GM06990 (cell line): ENCODE measurements at regions not wholly inside any gene's neighbourhood (a gene's known extent, or its start where the extent isn't known, plus 50 kb on each side); places are given as distances from the start of the nearest gene placed in this dataset.
"Not testable (repeated sequence)": the region's sequence is repeated elsewhere in the genome, so short reads cannot be mapped to it uniquely, and the experiment has no call there.

Experiments used
- DNase-seq: peaks from one replicate; pipeline ENCODE4 v3.0.0-alpha.2; 2011; ENCODE audit not compliant: insufficient read length; ENCODE audit errors: extremely low read depth
- H3K27me3 ChIP-seq: replicated peaks from 2 replicates; pipeline ENCODE4 v1.6.0; 2011; ENCODE audit warnings: low read length; ENCODE audit not compliant: control insufficient read depth, insufficient read depth
- H3K36me3 ChIP-seq: 2 replicates; pipeline ENCODE4 v1.5.1; 2011; ENCODE audit warnings: low read length; ENCODE audit not compliant: control insufficient read depth, insufficient read depth
- H3K4me3 ChIP-seq: replicated peaks from 2 replicates; pipeline ENCODE4 v1.5.1; 2011; ENCODE audit warnings: low read depth, mild to moderate bottlenecking, control low read depth, low read length
- TF ChIP-seq, protein P1 (sequence below): IDR thresholded peaks from 2 replicates; pipeline ENCODE4 v1.5.1; 2011; ENCODE audit warnings: low read length, control low read depth, mild to moderate bottlenecking, inconsistent platforms; ENCODE audit not compliant: insufficient read depth, poor library complexity, severe bottlenecking

DNA sequence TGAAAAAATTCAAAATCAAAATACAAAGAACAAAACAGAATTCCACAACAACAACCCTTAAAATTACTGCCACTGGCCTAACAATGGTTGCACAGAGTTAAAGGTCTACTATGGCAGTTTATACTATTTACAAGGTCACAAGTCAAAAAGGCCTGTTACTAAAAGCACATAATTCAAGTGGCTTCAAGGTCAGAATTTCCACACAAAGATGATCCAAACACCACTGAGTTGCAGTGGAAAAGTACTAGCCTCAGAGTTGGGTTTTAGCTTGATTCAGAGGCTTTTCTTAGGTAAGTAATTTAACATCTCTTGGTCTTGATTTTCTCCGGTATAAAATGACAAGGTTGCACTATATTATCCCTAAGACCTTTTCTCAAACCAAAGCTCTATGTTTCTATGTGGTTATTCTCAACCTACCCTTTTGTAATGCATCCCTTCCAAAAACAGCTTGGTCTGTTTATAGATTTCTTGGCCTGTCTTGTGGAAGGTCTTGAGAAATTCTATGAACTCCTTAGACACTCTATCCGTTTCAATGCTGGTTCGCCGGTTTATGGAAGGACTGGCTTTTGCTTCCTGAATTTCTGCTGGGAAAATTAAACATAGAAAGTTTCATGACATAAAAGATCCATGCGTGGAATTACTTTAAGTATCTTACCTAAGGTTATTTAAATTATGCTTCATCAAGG lies 69.5 kb downstream of the MDH2 start:
- DNase-seq, H3K36me3 ChIP-seq, H3K4me3 ChIP-seq, H3K27me3 ChIP-seq: not testable (repeated sequence)

DNA sequence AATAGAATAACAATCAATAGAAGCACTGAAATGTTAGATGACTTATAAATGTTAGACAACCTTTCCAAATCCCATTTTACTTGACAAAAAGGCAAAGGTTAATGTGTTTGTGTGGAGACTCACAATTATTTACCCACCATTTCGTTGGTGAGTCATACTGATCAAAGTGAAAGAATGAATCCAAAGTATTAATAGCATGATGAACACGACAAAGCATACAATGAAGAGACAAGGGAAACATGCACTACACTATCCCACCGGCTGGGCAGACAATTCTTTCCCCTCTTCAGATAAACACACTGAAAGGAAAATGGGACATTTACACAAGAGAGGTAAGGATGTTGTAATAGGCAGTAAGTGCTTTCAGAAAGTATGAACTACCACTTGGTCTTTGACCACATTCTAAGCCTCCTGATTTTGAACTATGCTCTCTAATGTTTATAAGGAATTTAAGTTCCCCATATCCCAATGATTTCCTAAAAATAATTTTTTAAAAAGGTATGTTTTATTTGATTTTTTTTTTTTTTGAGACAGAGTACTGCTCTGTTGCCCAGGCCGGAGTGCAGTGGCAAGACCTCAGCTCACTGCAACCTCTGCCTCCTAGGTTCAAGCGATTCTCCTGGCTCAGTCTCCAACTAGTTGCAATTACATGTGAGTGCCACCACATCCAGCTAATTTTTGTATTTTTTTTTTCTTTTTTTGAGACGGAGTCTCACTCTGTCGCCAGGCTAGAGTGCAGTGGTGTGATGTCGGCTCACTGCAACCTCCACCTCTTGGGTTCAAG lies 70.5 kb downstream of the MDH2 start:
- DNase-seq, H3K4me3 ChIP-seq, H3K36me3 ChIP-seq, H3K27me3 ChIP-seq: not testable (repeated sequence)

DNA sequence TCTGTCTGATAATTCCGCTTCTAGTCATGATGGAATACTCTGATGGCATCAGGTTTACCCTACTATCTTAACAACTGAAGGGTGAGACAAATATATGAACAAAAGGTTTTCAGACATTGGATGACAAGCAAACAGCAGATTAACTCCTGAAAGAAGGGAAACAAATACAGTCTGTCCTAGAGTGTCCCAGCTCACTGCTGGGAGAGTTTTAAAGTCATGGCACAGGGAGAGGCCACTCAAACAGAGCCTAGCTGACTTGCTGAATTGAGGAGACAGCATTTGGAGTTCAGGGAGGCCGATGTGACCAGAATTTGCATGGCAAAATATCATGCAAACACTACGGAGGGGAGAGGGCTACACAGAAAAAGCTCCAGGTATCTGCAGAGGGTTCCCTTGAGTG lies 73.1 kb downstream of the MDH2 start:
- TF ChIP-seq, protein P1, sequence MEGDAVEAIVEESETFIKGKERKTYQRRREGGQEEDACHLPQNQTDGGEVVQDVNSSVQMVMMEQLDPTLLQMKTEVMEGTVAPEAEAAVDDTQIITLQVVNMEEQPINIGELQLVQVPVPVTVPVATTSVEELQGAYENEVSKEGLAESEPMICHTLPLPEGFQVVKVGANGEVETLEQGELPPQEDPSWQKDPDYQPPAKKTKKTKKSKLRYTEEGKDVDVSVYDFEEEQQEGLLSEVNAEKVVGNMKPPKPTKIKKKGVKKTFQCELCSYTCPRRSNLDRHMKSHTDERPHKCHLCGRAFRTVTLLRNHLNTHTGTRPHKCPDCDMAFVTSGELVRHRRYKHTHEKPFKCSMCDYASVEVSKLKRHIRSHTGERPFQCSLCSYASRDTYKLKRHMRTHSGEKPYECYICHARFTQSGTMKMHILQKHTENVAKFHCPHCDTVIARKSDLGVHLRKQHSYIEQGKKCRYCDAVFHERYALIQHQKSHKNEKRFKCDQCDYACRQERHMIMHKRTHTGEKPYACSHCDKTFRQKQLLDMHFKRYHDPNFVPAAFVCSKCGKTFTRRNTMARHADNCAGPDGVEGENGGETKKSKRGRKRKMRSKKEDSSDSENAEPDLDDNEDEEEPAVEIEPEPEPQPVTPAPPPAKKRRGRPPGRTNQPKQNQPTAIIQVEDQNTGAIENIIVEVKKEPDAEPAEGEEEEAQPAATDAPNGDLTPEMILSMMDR: no peak

GRCh38 chr7:76122516-76123239 lies 74.8 kb downstream of the MDH2 start:
- no peaks in the 10 kb centered on the region for H3K27me3 ChIP-seq
- H3K4me3 ChIP-seq: no peak overlapping the region
- TF ChIP-seq, protein P1: no peak
- no peaks in the 10 kb centered on the region for H3K36me3 ChIP-seq
- DNase-seq: no peak

More for the DNA sequence above, 73.1 kb downstream of the MDH2 start:
- no peak for DNase-seq
- H3K27me3 ChIP-seq: no peaks in the 10 kb centered on the region
- H3K36me3 ChIP-seq: no peaks in the 10 kb centered on the region
- H3K4me3 ChIP-seq: no peak overlapping the region

GRCh38 chr7:76123316-76123715 lies 75.4 kb downstream of the MDH2 start:
- TF ChIP-seq, protein P1: no peak
- no peak for DNase-seq
- Histone ChIP-seq H3K27me3 (no peaks in the 10 kb centered on the region), H3K36me3 (no peaks in the 10 kb centered on the region), H3K4me3 (no peak overlapping the region)

GRCh38 chr7:76125560-76125959 lies 76.1 kb upstream of the SRRM3 start:
- no peaks in the 10 kb centered on the region for H3K27me3 ChIP-seq
- no peak overlapping the region for H3K4me3 ChIP-seq
- H3K36me3 ChIP-seq: no peaks in the 10 kb centered on the region
- no peak for DNase-seq
- TF ChIP-seq, protein P1: no peak
